ENCODE measurements at regions not wholly inside any gene's neighbourhood (a gene's known extent, or its start where the extent isn't known, plus 50 kb on each side); places are given as distances from the start of the nearest gene placed in this dataset.

DNA sequence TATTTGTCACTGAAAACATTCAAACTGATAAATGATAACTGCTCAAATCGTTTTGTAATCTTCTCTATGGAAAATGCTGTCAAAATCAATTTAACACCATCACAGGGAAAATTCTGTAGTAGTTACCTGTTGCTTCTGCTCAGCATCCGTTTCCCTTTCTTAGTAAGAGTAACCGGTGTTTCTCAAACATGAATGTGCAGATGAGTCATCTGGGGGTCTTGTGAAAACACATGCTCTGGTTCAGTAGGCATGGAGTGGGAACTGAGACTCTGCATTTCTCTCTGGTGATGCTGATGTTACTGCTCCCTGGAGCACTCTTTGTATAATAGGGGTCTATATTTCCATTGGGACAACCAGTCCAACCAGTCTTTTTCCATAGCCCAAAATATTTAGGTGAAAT is 145.1 kb downstream of the SEMA6D start:
- Mint-ChIP-seq H3K36me3 (ENCODE audit: insufficient read depth in 2 of 2) (no peaks in the 10 kb centered on the region), H3K27me3 (ENCODE audit: low read depth) (no peaks in the 10 kb centered on the region), H3K9me3 (no peaks in the 10 kb centered on the region), H3K4me1 (ENCODE audit: low read depth) (no peaks in the 10 kb centered on the region), H3K27ac (no peak overlapping the region), H3K4me3 (no peak overlapping the region)
- no peak for DNase-seq
- no peak for ATAC-seq (replicated peaks in 1 of 2)

DNA sequence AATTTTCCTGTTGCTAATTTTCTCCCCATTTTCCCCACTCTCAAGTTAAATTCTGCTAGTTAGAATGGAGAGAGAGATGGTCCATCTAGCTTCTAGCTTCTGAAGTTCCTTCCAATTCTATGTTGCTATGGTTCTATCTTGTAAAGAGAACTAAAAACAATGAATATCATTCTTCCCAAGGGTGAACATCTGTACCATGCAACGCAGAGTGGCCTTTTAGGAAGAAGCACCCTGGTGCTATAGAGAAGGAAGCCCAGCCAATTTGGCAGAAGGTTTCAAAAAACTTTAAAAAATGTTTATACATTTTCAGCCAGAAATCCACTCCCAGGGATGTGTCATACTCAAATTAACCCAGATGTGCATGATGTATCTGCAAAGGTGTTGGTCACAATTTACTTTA is 149.1 kb downstream of the SEMA6D start:
- ATAC-seq (replicated peaks in 1 of 2), result no peak
- H3K4me1 Mint-ChIP-seq (ENCODE audit: low read depth), result no peaks in the 10 kb centered on the region
- no peaks in the 10 kb centered on the region for H3K27me3 Mint-ChIP-seq (ENCODE audit: low read depth)
- no peaks in the 10 kb centered on the region for H3K36me3 Mint-ChIP-seq (ENCODE audit: insufficient read depth in 2 of 2)
- no peak overlapping the region for H3K4me3 Mint-ChIP-seq
- DNase-seq, result no peak
- H3K9me3 Mint-ChIP-seq, result peaks cover 2 to 5% of the 10 kb centered on the region in 2 donors
- H3K27ac Mint-ChIP-seq, result no peak overlapping the region

DNA sequence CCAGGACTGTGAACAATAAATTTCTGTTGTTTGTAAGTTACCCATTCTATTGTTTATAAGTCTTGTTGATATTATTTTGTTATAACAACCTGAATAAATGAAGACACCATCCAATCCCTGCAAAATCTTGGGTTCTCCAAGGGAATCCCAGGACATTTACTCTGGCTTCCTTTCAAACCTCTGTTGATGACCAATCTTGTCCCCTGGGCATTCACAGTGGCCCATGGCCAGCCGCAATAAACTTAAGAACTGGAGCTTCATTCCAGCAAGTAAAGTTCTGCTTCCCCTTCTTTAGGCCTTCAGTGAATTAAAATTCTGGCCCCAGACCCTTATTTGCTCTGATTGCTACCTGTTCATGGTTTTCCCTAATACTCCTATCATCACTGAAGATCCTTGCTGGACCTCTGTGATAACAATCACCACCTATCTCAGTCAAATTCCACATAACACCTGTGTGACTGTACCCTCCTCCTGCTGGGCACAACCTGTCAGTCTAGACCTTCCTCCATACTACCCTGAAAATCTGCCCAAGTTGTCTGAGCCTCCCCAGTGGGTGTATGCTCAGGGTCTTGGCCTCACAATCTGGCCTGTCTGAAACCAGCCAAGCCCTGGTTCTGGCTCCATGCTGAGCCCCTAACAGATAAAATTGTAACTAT is 153.1 kb downstream of the SEMA6D start:
- Mint-ChIP-seq H3K9me3 (peaks cover 4 to 6% of the 10 kb centered on the region in 2 donors), H3K4me1 (ENCODE audit: low read depth) (no peaks in the 10 kb centered on the region), H3K4me3 (no peak overlapping the region), H3K36me3 (ENCODE audit: insufficient read depth in 2 of 2) (no peaks in the 10 kb centered on the region), H3K27ac (no peak overlapping the region), H3K27me3 (ENCODE audit: low read depth) (no peaks in the 10 kb centered on the region)
- ATAC-seq (replicated peaks in 1 of 2) (no peak), DNase-seq (no peak)

DNA sequence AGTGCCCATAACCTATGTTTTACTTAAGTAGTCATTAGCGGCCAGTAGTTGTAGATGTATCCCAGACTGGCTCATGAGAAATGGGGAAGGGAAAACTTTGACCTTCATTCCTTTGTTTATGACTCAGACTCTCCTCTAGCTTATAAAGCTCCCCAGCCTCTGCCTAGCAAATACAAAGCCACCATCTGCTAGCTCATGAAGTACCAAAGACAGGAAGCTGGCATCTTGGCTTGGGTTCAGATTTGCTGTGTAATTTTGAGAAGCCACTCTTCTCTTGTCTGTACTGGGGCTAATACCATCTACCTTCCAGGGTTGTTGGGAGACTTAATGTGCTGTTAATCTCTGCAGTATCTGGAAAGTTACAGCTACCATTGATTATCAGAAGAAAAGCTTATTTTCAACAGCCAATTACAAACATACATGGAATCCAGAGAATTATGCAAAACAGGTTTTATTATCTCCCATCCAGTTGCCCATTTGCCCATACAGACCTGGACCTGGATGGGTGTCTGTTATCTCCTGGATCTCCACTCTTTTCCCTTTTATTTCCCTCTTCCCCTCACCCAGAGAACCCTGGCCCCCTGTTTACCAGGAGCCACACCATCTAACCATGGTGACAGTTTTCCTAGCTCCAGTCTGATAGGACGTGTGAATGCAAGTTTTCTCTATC is 153.8 kb downstream of the SEMA6D start:
- H3K9me3 Mint-ChIP-seq, result peaks cover 4 to 6% of the 10 kb centered on the region in 2 donors
- H3K27me3 Mint-ChIP-seq (ENCODE audit: low read depth), result no peaks in the 10 kb centered on the region
- H3K4me1 Mint-ChIP-seq (ENCODE audit: low read depth), result no peaks in the 10 kb centered on the region
- no peak overlapping the region for H3K4me3 Mint-ChIP-seq
- ATAC-seq (replicated peaks in 1 of 2) (no peak), DNase-seq (no peak)
- H3K27ac Mint-ChIP-seq, result no peak overlapping the region
- no peaks in the 10 kb centered on the region for H3K36me3 Mint-ChIP-seq (ENCODE audit: insufficient read depth in 2 of 2)

DNA sequence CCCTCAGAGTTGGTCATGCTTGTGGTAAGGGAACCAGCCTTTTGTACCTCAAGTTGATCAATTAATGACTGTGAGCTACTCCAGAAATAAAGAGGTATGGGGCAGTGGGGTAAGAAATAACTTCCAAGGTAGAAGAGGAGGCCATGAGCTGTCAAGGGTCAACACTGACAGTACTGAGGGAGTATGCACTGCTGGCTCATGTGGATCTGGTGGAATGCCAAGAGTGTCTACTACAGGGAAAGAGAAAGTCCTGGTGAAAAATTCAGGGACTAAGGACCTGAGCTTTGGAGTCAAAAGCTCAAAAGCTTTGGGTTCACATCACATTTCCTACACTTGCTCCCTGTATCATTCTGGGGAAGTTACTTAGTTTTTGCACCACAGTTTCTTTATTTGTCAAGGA is 154.9 kb downstream of the SEMA6D start:
- peaks cover 4 to 6% of the 10 kb centered on the region in 2 donors for H3K9me3 Mint-ChIP-seq
- no peak overlapping the region for H3K4me3 Mint-ChIP-seq
- no peaks in the 10 kb centered on the region for H3K4me1 Mint-ChIP-seq (ENCODE audit: low read depth)
- ATAC-seq (replicated peaks in 1 of 2) (no peak), DNase-seq (no peak)
- H3K27ac Mint-ChIP-seq, result no peak overlapping the region
- H3K27me3 Mint-ChIP-seq (ENCODE audit: low read depth), result no peaks in the 10 kb centered on the region
- no peaks in the 10 kb centered on the region for H3K36me3 Mint-ChIP-seq (ENCODE audit: insufficient read depth in 2 of 2)

DNA sequence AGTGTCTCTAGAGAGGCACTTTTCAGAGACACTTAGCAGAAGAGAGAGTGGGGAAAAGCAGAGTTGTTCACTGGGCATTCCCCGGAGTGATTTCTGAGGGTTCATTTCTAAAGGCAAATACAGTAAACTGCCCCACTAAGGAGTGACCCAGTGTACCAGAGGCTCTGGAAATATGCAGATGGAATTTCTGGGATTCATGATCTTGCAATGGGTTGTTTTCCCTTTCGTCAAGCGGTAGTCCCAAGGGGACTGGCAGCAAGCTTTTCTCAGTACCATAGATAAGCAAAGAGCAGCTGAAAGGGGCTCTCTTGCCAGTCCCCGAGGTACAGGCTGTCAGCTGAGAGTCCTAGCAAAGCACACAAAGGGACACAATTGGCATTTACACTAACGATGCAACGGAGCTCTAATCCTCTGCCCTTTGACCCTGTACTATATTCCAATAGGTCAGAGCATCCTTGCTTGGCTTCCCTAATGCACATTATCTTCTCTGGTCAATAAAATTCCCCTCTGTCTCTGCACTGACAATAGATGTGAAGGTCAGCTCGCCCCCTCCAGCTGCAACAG is 155.6 kb downstream of the SEMA6D start:
- ATAC-seq (replicated peaks in 1 of 2) (no peak), DNase-seq (no peak)
- Mint-ChIP-seq H3K27ac (no peak overlapping the region), H3K27me3 (ENCODE audit: low read depth) (no peaks in the 10 kb centered on the region), H3K36me3 (ENCODE audit: insufficient read depth in 2 of 2) (no peaks in the 10 kb centered on the region), H3K4me3 (no peak overlapping the region), H3K9me3 (peaks cover 4 to 6% of the 10 kb centered on the region in 2 donors), H3K4me1 (ENCODE audit: low read depth) (no peaks in the 10 kb centered on the region)

DNA sequence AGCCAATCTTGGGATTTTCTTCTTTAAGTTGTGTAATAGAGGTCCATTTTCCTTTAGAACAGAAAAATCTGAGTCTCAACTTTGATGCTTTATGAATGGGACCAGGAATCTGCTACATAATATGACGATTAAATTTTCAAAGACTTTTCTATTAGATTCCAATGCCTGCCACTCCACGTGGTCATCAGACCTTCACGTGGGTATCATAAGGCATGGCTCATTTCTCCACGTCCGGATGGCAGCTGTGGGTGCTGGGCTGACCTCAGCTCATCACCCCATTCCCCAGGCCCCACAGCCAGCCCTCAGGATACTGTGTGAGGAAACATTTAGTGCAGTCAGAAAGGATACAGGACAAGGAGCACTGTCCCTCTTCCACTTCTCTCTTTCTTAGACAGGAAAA is 159.7 kb downstream of the SEMA6D start:
- H3K27ac Mint-ChIP-seq, result no peak overlapping the region
- peaks cover 0 to 3% of the 10 kb centered on the region in 2 donors for H3K9me3 Mint-ChIP-seq
- no peaks in the 10 kb centered on the region for H3K36me3 Mint-ChIP-seq (ENCODE audit: insufficient read depth in 2 of 2)
- DNase-seq (no peak), ATAC-seq (replicated peaks in 1 of 2) (no peak)
- no peaks in the 10 kb centered on the region for H3K4me1 Mint-ChIP-seq (ENCODE audit: low read depth)
- no peak overlapping the region for H3K4me3 Mint-ChIP-seq
- no peaks in the 10 kb centered on the region for H3K27me3 Mint-ChIP-seq (ENCODE audit: low read depth)

DNA sequence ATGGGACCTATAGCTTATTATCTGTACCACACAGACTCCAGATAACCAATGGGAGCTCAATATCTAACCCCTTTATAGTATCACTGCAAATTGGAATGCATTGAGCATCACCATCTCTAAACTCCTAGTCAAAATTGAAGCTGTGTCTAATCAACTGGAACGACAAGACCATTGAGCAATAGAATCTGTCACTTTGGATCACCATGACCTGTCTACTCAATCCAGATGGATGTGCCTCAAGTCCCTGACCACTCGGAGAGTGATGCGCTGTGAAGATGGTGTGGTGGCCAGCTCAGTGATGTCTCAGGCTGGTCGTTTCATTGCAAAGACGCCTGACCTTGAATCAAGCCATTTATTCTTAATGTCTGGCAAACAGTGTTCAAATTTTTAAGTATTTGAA is 160.5 kb downstream of the SEMA6D start:
- H3K27me3 Mint-ChIP-seq (ENCODE audit: low read depth), result no peaks in the 10 kb centered on the region
- ATAC-seq (replicated peaks in 1 of 2) (no peak), DNase-seq (no peak)
- H3K36me3 Mint-ChIP-seq (ENCODE audit: insufficient read depth in 2 of 2), result no peaks in the 10 kb centered on the region
- no peak overlapping the region for H3K4me3 Mint-ChIP-seq
- H3K9me3 Mint-ChIP-seq, result peaks cover 0 to 3% of the 10 kb centered on the region in 2 donors
- H3K4me1 Mint-ChIP-seq (ENCODE audit: low read depth), result no peaks in the 10 kb centered on the region
- no peak overlapping the region for H3K27ac Mint-ChIP-seq

DNA sequence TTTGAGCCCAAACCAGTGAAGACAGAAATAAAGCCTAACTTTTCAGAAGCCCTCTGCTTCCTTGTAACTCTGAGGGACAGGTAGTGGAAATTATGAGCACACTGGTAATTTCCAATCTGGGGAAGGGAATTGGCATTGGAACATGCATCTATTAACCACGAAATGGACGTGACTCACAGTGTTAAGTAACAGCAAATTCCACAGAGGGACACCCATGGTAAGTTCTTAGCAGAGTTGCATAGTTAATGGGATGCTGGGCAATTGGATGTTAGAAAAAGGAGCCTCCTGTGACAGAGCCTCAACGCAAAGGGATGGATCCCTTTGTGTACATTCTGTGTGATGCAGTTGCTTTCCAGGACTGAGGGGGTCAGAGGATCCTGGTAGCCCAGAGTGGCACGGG is 168.6 kb downstream of the SEMA6D start:
- Mint-ChIP-seq H3K27ac (no peak overlapping the region), H3K36me3 (ENCODE audit: insufficient read depth in 2 of 2) (no peaks in the 10 kb centered on the region), H3K4me3 (no peak overlapping the region), H3K9me3 (no peaks in the 10 kb centered on the region), H3K27me3 (ENCODE audit: low read depth) (no peaks in the 10 kb centered on the region), H3K4me1 (ENCODE audit: low read depth) (no peaks in the 10 kb centered on the region)
- ATAC-seq (replicated peaks in 1 of 2), result no peak
- no peak for DNase-seq

DNA sequence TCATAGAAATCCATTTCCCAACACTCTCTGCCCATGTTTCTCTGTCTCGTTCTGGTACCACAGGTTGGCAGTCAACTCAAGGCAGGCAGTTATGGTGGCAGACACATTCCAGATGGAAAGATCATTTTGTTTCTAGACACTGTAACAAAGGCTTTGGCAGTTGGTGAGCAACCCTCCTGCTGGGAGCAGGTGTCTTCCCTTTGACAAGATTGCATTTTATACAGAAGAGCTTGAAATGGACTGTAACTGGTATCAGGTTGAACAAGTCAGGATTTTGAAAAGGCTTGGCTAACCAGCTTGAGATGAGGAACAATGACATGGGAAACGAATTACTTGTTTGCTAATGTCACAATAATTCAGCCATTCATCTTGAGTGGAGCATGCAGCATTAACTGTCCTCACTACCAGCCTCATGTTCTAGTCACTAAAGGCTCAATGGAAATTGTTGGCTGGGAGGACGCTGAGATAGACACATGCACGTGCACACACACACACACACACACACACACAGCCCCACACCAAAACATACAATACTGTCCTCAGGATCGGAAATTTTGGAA is 170.0 kb downstream of the SEMA6D start:
- no peak overlapping the region for H3K27ac Mint-ChIP-seq
- no peaks in the 10 kb centered on the region for H3K4me1 Mint-ChIP-seq (ENCODE audit: low read depth)
- H3K9me3 Mint-ChIP-seq, result no peaks in the 10 kb centered on the region
- no peak for DNase-seq
- H3K4me3 Mint-ChIP-seq, result no peak overlapping the region
- H3K27me3 Mint-ChIP-seq (ENCODE audit: low read depth), result no peaks in the 10 kb centered on the region
- no peaks in the 10 kb centered on the region for H3K36me3 Mint-ChIP-seq (ENCODE audit: insufficient read depth in 2 of 2)
- no peak for ATAC-seq (replicated peaks in 1 of 2)

DNA sequence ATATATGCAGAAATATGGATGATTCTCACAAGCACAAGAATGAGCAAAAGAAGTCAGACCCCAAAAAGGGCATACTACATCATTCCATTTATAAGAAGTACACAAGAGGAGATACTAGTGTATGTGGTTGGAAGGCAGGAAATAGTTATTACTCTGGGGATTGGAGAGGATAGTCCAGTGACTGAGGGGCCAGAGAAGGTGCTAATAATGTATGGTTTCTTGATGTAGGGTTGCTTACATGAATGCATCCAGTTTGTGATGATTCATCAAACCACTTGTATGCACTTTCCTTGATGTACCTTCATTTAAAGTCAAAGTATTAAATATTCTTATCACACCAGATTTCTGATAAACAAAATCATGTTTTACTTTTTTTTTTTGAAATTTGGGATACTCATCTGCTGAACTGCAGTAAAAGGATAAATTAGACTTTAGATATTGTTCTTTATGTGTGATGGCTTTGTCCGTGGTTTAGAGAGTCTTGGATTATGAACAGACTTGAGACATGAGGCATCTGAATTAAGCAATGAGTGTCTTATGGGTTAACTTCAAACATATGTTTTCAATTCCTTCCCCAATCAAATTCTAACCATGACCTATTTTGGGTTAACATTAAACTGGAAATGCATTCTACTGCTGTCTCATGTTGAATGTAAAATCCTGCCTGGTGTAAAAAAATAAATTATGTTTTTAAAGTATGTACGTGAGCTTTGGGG is 171.2 kb downstream of the SEMA6D start:
- H3K9me3 Mint-ChIP-seq, result peaks cover 3 to 4% of the 10 kb centered on the region in 2 donors
- no peak overlapping the region for H3K27ac Mint-ChIP-seq
- H3K27me3 Mint-ChIP-seq (ENCODE audit: low read depth), result peaks cover 8% of the 10 kb centered on the region
- DNase-seq (no peak), ATAC-seq (replicated peaks in 1 of 2) (no peak)
- no peak overlapping the region for H3K4me3 Mint-ChIP-seq
- H3K36me3 Mint-ChIP-seq (ENCODE audit: insufficient read depth in 2 of 2), result peaks cover 0 to 1% of the 10 kb centered on the region in 2 donors
- no peaks in the 10 kb centered on the region for H3K4me1 Mint-ChIP-seq (ENCODE audit: low read depth)

DNA sequence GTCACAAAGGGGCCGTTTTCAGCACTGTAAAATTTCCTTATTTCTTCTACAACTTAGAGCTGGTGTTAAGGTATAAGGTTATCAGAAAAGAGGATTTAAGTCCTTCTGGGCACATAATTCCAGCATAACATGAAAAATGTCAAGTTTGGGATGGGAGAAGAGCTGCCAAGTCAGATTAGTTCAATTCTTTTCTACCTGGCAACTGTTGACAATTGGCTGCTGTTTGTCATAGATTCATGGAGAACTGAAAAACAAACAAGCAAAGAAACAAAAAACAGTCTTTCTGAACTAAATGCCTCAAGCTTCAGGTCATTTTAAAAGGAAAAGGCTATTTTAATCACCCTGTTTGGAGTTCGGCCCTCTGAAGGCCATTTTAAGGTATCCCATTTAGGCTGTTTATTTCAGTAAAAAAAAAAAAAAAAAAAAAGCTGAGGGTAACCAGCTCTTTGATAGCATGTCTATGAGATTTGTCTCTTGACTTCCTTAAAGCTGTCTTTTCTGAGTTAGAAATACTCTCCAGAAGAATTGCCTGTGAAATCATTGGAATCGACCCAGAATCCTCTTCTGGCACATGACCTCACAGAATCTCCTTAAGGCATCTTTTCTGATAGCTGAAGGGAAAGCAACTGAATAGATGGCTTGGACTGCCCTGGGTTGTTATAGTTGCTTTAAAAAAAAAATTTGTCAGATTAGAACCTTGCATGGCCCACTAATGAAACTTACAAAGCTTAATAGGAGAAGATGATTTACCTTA is 173.3 kb downstream of the SEMA6D start:
- Mint-ChIP-seq H3K4me1 (ENCODE audit: low read depth) (no peaks in the 10 kb centered on the region), H3K36me3 (ENCODE audit: insufficient read depth in 2 of 2) (peaks cover 0 to 1% of the 10 kb centered on the region in 2 donors), H3K4me3 (no peak overlapping the region), H3K9me3 (peaks cover 3 to 10% of the 10 kb centered on the region in 2 donors), H3K27ac (no peak overlapping the region), H3K27me3 (ENCODE audit: low read depth) (peaks cover 14% of the 10 kb centered on the region)
- ATAC-seq (replicated peaks in 1 of 2), result no peak
- DNase-seq, result no peak
